MCF 10A (cell line): ENCODE measurements at regions not wholly inside any gene's neighbourhood (a gene's known extent, or its start where the extent isn't known, plus 50 kb on each side); places are given as distances from the start of the nearest gene placed in this dataset.

ENCODE experiments used
- BruUV-seq: library from RNA; stranded (reverse); fragments of 400-500 nt; replicated peaks from 2 replicates; lab custom pipeline; 2021; lab: Mats Ljungman, UMichigan
- CTCF ChIA-PET: fragments of 300-600 bp; sonication (Branson Sonifier 250); formaldehyde crosslinking; extraction: SDS; loops from one replicate; lab custom pipeline; 2021; ENCODE audit warnings: antibody characterized with exemption, inconsistent platforms; lab: Yijun Ruan, JAX
- POLR2A ChIA-PET: fragments of 300-600, 350-650 bp; sonication (Branson Sonifier 250); formaldehyde crosslinking; extraction: SDS; loops from one replicate; lab custom pipeline; 2020; ENCODE audit warnings: antibody characterized with exemption, inconsistent platforms; lab: Yijun Ruan, JAX
- DNase-seq: peaks from one replicate; pipeline ENCODE4 v3.0.0-alpha.2; 2018; ENCODE audit not compliant: unreplicated experiment
- H3K27ac Mint-ChIP-seq: one replicate; pipeline ENCODE4 v1.8.0; 2022; ENCODE audit warnings: mild to moderate bottlenecking, low read depth, mixed read lengths; ENCODE audit not compliant: unreplicated experiment
- H3K27me3 Mint-ChIP-seq: one replicate; pipeline ENCODE4 v1.8.0; 2022; ENCODE audit warnings: mixed read lengths; ENCODE audit not compliant: insufficient read depth, unreplicated experiment
- H3K36me3 Mint-ChIP-seq: one replicate; pipeline ENCODE4 v1.8.0; 2022; ENCODE audit warnings: mild to moderate bottlenecking, moderate library complexity, mixed read lengths; ENCODE audit not compliant: insufficient read depth, unreplicated experiment
- H3K4me1 Mint-ChIP-seq: one replicate; pipeline ENCODE4 v1.8.0; 2022; ENCODE audit warnings: mixed read lengths; ENCODE audit not compliant: insufficient read depth, unreplicated experiment
- H3K4me3 Mint-ChIP-seq: one replicate; pipeline ENCODE4 v1.8.0; 2022; ENCODE audit warnings: mild to moderate bottlenecking, moderate library complexity, mixed read lengths; ENCODE audit not compliant: unreplicated experiment
- H3K9me3 Mint-ChIP-seq: one replicate; pipeline ENCODE4 v1.8.0; 2022; ENCODE audit warnings: mixed read lengths; ENCODE audit not compliant: unreplicated experiment
- CTCF ChIP-seq: fragments of 200-600 bp; IDR thresholded peaks from one replicate; pipeline ENCODE4 v1.8.0; 2022; ENCODE audit warnings: antibody characterized with exemption, mild to moderate bottlenecking; ENCODE audit not compliant: unreplicated experiment
- intact Hi-C: fragments of 100-400 bp; cut with micrococcal nuclease; formaldehyde crosslinking; loops from 2 replicates; pipeline ENCODE4 v1.14.1; 2022

- DNase-seq, result no peak
- peak overlapping the region; percentile 27 for H3K27ac Mint-ChIP-seq
- no TSS peak for BruUV-seq
- H3K36me3 Mint-ChIP-seq, result peaks cover 7% of the 10 kb centered on the region
- TF ChIP-seq CTCF, result no peak
- no peak overlapping the region for H3K4me3 Mint-ChIP-seq
- no peaks in the 10 kb centered on the region for H3K9me3 Mint-ChIP-seq
- H3K27me3 Mint-ChIP-seq, result no peaks in the 10 kb centered on the region
- CTCF ChIA-PET, result interaction anchor here (0.7 to 4.7 kb wide), 5 partner anchors 9 to 264 kb away, joined by 3 to 34 read pairs (median 10); no protein-coding TSS in a partner anchor
- POLR2A ChIA-PET, result interaction anchor here (0.5 kb wide), 1 partner anchor 337 kb away, joined by 3 read pairs; no protein-coding TSS in a partner anchor
- intact Hi-C loops, result no loop called here
- peaks cover 35% of the 10 kb centered on the region for H3K4me1 Mint-ChIP-seq
Measured at GRCh38 chr2:42965910-42966309, 173.5 kb upstream of the HAAO start.

- Mint-ChIP-seq H3K4me3 (no peak overlapping the region), H3K36me3 (peaks cover 7% of the 10 kb centered on the region), H3K27me3 (no peaks in the 10 kb centered on the region), H3K27ac (no peak overlapping the region), H3K9me3 (no peaks in the 10 kb centered on the region), H3K4me1 (peaks cover 33% of the 10 kb centered on the region)
- CTCF ChIA-PET, result interaction anchor here (0.6 to 4.7 kb wide), 4 partner anchors 10 to 256 kb away, joined by 3 to 34 read pairs (median 17); no protein-coding TSS in a partner anchor
- no peak for TF ChIP-seq CTCF
- intact Hi-C loops, result no loop called here
- no TSS peak for BruUV-seq
- POLR2A ChIA-PET, result no interaction called here
- DNase-seq, result no peak
Measured at GRCh38 chr2:42965196-42965595, 172.8 kb upstream of the HAAO start.

GRCh38 chr2:42964439-42965083, 172.2 kb upstream of the HAAO start:
- Mint-ChIP-seq H3K9me3 (no peaks in the 10 kb centered on the region), H3K36me3 (peaks cover 6% of the 10 kb centered on the region), H3K4me1 (peaks cover 29% of the 10 kb centered on the region), H3K4me3 (no peak overlapping the region), H3K27me3 (no peaks in the 10 kb centered on the region), H3K27ac (peak overlapping the region; percentile 80)
- no peak for TF ChIP-seq CTCF
- ChIA-PET POLR2A (interaction anchor here (0.9 kb wide), 1 partner anchor 109 kb away, joined by 4 read pairs; no protein-coding TSS in a partner anchor), CTCF (interaction anchor here (0.6 to 4.7 kb wide), 5 partner anchors 10 to 265 kb away, joined by 3 to 34 read pairs (median 3); no protein-coding TSS in a partner anchor)
- BruUV-seq, result no TSS peak
- peak; percentile 90 for DNase-seq
- intact Hi-C loops, result no loop called here

- Mint-ChIP-seq H3K4me3 (no peak overlapping the region), H3K9me3 (no peaks in the 10 kb centered on the region), H3K4me1 (peaks cover 32% of the 10 kb centered on the region), H3K27me3 (no peaks in the 10 kb centered on the region), H3K36me3 (no peaks in the 10 kb centered on the region), H3K27ac (no peak overlapping the region)
- TF ChIP-seq CTCF, result no peak
- ChIA-PET CTCF (interaction anchor here (1.0 to 4.7 kb wide), 4 partner anchors 11 to 135 kb away, joined by 3 to 34 read pairs (median 17); no protein-coding TSS in a partner anchor), POLR2A (interaction anchor here (0.9 kb wide), 1 partner anchor 286 kb away, joined by 3 read pairs; no protein-coding TSS in a partner anchor)
- intact Hi-C loops, result no loop called here
- DNase-seq, result no peak
- BruUV-seq, result no TSS peak
Measured at GRCh38 chr2:42963452-42964068, 171.2 kb upstream of the HAAO start.
